DMS153 treated with DMSO at 0.1 percent for 48 hours (cell line): ENCODE measurements at regions not wholly inside any gene's neighbourhood (a gene's known extent, or its start where the extent isn't known, plus 50 kb on each side); places are given as distances from the start of the nearest gene placed in this dataset.
"Not testable (repeated sequence)": the region's sequence is repeated elsewhere in the genome, so short reads cannot be mapped to it uniquely, and the experiment has no call there.

Source experiments
- DNase-seq: peaks from one replicate; lab custom pipeline; 2025; ENCODE audit not compliant: unreplicated experiment; lab: John Stamatoyannopoulos, UW

GRCh38 chr6:86107985-86108384 lies 465.3 kb upstream of the SYNCRIP start:
- no peak for DNase-seq

DNA sequence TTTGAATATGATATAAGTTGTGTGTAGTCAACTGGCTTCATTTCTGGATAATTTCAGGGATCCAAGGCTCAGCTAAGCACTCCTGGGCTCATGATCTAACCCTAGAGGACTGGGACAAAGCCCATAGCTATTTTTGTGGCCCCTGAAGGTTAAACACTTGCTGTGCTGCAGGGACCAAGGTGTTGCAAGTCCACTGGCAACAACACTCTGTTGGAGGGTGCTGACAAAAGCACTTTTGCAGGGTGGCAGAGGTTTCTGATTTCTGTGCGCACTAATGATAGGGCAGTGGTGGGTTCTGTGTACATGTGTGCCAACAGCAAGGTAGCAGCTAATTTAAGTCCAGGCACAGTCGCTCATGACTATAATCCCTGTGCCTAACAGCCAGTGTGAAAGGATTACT lies 445.3 kb upstream of the SYNCRIP start:
- no peak for DNase-seq

GRCh38 chr6:86079938-86080337 lies 437.3 kb upstream of the SYNCRIP start:
- DNase-seq = no peak

- DNase-seq = no peak
Observed at GRCh38 chr6:86070151-86070550, 427.5 kb upstream of the SYNCRIP start.

DNA sequence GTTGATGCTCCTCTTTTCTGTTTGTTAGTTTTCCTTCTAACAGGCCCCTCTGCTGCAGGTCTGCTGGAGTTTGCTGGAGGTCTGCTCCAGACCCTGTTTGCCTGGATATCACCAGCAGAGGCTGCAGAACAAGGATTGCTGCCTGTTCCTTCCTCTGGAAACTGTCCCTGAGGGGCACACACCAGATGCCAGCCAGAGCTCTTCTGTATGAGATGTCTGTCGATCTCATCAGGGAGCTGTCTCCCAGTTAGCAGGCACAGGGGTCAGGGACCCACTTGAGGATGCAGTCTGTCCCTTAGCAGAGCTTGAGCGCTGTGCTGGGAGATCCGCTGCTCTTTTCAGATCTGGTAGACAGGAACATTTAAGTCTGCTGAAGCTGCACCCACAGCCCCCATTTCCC lies 422.3 kb upstream of the SYNCRIP start:
- DNase-seq = not testable (repeated sequence)

GRCh38 chr6:86057293-86057980 lies 414.8 kb upstream of the SYNCRIP start:
- DNase-seq = not testable (repeated sequence)

- DNase-seq = no peak
Observed at GRCh38 chr6:86045038-86045437, 402.4 kb upstream of the SYNCRIP start.

DNA sequence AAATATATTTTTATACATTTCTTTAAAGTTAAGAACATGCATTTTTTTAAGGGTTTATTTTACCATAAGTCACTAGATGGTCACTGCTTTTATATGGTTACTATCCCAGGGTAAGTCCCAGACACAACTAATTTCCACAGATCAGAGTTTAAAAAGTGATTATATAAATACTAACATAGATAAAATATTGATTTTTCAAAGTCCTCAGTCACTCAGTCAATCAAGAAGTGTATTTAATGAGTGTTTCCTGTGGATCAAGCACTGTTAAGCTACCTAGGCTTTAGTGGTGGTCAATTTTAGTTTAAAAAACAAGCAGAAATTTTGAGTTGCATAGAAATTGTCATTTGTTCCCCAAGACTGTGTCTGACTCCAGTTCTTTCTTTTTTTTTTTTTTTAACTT lies 399.5 kb upstream of the SYNCRIP start:
- DNase-seq = no peak

- DNase-seq = no peak
Observed at GRCh38 chr6:86031713-86032112, 389.0 kb upstream of the SYNCRIP start.

DNA sequence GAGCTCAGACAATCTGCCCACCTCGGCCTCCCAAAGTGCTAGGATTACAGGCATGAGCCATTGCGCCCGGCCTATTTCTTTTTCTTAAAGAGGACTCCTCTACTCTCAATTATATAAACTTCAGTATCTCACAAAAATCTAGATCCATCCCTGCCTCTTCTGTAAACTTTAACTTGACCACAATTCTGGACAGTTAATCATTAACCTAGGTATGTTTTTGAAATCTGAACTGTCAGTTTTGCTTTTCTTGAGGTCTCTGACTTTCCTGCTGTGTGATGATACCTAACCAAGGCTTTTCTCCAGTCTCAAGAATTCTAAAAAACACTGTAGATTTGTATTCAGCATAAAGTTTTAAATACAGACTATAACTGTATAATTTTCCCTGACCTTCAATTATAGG lies 388.2 kb upstream of the SYNCRIP start:
- DNase-seq = no peak

GRCh38 chr6:86028776-86029175 lies 386.1 kb upstream of the SYNCRIP start:
- DNase-seq = no peak

- DNase-seq = not testable (repeated sequence)
Observed at GRCh38 chr6:86026890-86027289, 384.2 kb upstream of the SYNCRIP start.

DNA sequence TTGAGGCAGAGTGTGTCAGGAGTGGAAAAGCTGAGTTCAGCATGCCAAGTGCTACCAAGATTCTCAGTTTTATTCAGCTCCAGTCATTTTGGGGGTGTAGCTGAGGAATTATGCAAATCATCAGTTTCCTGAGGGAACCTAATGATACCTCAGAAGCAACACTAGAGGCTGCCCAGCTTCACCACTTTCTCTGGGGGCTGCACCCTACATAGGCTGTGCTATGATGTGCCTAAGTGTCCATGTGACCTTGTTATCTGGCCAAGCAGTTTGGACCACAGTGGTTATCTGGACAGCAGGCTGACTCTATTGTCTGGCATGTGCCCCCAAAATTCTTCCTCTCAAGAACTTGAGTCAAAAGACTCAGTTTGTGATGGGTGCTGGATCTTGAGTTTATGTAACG lies 374.6 kb upstream of the SYNCRIP start:
- DNase-seq = no peak

DNA sequence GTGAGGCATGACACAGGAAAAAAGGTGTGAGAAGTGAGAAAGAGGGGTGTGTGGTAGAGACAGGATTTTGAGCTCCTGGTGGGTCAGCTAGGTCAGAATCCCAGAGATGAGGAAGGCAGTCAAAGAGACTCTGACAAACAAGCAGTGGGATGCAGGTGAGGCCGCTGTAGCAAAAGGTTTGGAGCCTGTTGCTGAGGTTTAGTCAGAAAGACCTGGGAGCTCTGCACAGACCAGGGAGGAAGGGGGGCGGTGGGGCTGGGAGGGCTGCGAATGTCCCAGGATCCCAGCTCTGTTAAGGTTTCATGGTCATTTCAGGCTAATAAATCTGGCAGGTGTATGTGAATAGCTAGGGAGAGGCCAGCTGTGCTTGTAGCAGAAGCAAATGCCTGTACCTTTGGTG lies 373.9 kb upstream of the SYNCRIP start:
- no peak for DNase-seq

DNA sequence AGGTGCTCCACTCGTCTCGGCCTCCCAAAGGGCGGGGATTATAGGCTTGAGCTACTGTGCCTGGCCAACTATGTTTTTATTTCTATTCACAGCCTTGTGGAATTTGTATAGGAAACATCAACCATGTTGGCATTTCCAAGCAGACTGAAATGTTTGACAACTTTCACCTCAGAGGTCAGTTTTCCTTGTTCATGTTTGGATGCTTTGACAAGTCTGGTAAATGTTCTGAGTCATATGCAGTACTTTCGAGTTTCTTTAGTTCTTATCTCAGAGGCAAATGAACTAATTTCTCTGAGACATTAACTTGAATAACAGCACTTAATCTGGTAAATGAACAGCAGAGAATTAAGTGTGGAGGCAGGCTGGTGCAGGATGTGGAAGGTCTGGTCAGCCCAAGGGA lies 373.4 kb upstream of the SYNCRIP start:
- DNase-seq = no peak

- DNase-seq = not testable (repeated sequence)
Observed at GRCh38 chr6:86012991-86013390, 370.3 kb upstream of the SYNCRIP start.

DNA sequence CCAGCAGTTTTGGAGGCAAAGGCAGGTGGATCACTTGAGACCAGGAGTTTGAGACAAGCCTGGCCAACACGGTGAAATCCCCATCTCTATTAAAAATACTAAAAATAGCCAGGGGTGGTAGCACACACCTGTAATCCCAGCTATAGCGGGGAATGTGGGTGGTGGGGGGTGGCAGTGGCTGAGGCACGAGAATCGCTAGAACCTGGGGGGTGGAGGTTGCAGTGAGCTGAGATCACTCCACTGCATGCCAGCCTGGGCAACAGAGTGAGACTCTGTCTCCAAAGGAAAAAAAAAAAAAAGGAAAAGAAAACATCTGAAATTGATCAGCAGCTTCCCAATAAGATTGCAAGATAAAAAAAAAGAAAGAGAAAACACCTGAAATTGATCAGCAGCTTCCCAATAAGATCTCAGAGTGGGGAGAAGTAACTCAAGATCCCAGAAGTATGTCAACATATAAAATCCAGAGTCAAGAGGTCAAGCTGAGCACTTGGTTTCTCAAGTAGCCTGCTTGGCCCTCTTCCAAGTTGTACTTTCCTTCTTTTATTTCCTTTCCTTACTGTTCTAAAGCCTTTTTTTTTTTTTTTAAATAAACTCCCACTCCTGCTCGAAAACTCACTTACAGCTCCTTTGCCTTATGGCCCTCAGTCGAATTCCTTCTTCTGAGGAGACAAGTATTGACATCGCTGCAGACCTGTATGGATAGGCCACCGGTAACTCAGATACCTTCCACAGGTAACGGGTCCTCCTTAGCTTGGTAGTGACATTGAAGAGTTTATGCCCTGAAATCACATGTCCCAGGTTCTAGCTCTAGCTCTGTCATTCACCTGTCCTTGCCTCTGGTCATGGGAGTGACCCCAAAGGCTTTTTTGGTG lies 368.5 kb upstream of the SYNCRIP start:
- no peak for DNase-seq

DNA sequence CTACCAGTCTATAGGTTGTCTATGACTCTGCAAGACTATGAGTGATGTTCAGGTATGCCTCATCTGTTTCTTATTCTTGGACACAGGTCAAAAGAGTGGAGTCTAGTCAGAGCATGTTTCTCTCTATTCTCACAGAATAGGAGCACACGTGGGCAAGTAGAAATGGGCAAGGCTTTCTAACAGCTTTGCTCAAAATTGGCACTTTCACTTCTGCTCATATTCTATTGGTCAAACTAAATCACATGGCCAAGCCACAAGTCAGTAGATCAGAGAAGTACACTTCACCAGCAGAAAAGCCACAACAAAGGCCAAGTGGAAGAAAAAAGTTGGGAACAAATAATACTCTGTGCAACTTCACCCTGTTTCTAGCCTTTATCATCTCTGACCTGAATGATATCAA lies 354.5 kb upstream of the SYNCRIP start:
- DNase-seq = no peak

GRCh38 chr6:85996034-85996375 lies 353.3 kb upstream of the SYNCRIP start:
- DNase-seq = no peak

GRCh38 chr6:85995339-85996033 lies 352.8 kb upstream of the SYNCRIP start:
- DNase-seq = no peak

GRCh38 chr6:85986681-85987080 lies 344.0 kb upstream of the SYNCRIP start:
- DNase-seq = no peak
